ENCODE measurements at regions not wholly inside any gene's neighbourhood (a gene's known extent, or its start where the extent isn't known, plus 50 kb on each side); places are given as distances from the start of the nearest gene placed in this dataset.
"Not testable (repeated sequence)": the region's sequence is repeated elsewhere in the genome, so short reads cannot be mapped to it uniquely, and the experiment has no call there.

- DNase-seq (ENCODE audit: low spot score), result not testable (repeated sequence)
These were observed 350.0 kb downstream of the GOLGA6L6 start for GRCh38 chr15:20191508-20192125.

DNA sequence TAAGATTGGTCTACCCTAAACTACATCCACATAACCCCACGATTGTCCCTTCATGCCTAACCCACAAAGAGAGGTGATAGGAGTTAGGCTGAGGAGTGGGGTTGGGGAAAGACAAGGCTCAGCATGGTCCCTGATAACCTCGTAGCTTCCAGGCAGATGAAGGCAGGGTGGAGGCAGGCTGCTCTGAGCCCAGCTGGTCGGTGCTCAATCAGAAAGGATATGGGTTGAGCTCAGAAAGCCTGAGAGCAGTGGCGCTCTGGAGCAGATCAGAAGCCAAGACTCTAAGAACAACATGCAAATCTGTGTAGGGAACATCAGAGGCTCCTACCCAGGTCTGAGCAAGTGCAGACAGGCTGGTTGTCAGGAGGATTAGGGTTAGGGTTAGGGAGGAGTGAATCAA is 353.0 kb downstream of the GOLGA6L6 start:
- DNase-seq (ENCODE audit: low spot score), result not testable (repeated sequence)

GRCh38 chr15:20187370-20188355 is 353.9 kb downstream of the GOLGA6L6 start:
- not testable (repeated sequence) for DNase-seq (ENCODE audit: low spot score)

GRCh38 chr15:20184879-20185278 is 356.7 kb downstream of the GOLGA6L6 start:
- not testable (repeated sequence) for DNase-seq (ENCODE audit: low spot score)

GRCh38 chr15:20168221-20168620 is 373.4 kb downstream of the GOLGA6L6 start:
- not testable (repeated sequence) for DNase-seq (ENCODE audit: low spot score)

DNA sequence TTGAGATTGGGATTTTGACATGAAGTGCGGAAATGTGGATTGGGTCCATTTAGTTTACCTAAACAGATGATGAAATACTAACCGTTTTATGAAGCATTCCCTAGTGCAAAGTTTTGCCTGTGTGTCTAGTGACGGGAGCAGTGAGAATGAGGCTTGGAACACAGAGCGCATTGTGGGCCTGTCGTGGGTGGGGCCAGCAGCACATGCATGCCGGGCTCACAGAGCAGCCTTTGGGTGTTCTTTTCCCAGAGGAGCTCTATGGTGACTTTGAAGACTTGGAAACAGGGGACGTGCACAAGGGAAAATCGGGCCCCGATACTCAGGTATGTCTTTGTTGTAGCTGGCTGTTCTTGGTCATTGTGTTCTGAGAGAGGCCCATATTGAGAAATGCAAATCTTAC is 388.1 kb downstream of the GOLGA6L6 start:
- not testable (repeated sequence) for DNase-seq (ENCODE audit: low spot score)

DNA sequence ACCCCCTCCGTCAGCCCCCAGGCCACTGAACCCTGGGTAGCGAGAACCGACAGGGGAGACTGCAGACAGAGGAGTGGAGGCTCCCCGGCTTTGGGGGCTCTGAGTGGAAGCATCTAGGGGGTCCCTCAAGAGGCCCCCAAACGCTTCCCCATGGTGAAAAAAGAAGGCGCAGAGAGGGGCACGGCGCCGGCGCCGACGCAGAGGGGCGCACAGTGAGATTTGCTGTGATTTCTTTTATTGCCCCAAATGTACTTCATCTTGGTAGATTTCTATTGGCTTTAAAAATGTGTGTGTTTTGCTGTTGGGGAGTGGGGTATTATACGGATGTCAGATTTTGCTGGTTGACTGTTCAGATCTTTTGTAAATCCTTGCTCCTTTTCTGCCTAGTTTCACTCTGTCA is 392.9 kb downstream of the GOLGA6L6 start:
- not testable (repeated sequence) for DNase-seq (ENCODE audit: low spot score)

DNA sequence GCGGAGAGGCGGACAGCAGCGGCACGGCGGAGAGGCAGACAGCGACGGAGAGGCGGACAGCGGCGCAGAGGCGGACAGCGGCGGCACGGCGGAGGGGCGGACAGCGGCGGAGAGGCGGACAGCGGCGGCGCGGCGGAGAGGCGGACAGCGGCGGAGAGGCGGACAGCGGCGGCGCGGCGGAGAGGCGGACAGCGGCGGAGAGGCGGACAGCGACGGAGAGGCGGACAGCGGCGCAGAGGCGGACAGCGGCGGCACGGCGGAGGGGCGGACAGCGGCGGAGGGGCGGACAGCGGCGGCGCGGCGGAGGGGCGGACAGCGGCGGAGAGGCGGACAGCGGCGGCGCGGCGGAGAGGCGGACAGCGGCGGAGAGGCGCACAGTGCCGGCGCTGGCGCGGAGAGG is 393.6 kb downstream of the GOLGA6L6 start:
- not testable (repeated sequence) for DNase-seq (ENCODE audit: low spot score)

GRCh38 chr15:20144333-20145036 is 397.1 kb downstream of the GOLGA6L6 start:
- DNase-seq (ENCODE audit: low spot score), result not testable (repeated sequence)

- DNase-seq (ENCODE audit: low spot score), result not testable (repeated sequence)
These were observed 398.7 kb downstream of the GOLGA6L6 start for GRCh38 chr15:20142906-20143305.

- DNase-seq (ENCODE audit: low spot score), result not testable (repeated sequence)
These were observed 399.2 kb downstream of the GOLGA6L6 start for GRCh38 chr15:20142410-20142809.

GRCh38 chr15:20124668-20125067 is 416.9 kb downstream of the GOLGA6L6 start:
- DNase-seq (ENCODE audit: low spot score), result not testable (repeated sequence)

DNA sequence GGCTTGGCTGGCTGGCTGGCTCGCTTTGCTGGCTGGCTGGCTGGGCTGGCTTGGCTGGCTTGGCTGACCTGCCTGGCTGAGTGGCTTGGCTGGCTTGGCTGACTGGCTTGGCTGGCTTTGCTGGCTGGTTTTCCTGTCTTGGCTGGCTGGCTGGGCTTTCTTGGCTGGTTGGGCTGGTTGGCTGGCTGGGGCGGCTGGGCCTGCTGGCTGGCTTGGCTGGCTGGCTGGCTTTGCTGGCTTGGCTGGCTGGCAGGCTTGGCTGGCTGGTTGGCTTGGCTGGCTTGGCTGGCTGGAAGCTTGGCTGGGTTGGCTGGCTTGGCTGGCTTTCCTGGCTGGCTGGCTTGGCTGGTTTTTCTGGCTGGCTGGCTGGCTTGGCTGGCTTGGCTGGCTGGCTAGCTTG is 435.6 kb downstream of the GOLGA6L6 start:
- no peak for DNase-seq (ENCODE audit: low spot score)

GRCh38 chr15:20105011-20105990 is 436.3 kb downstream of the GOLGA6L6 start:
- DNase-seq (ENCODE audit: low spot score), result not testable (repeated sequence)

DNA sequence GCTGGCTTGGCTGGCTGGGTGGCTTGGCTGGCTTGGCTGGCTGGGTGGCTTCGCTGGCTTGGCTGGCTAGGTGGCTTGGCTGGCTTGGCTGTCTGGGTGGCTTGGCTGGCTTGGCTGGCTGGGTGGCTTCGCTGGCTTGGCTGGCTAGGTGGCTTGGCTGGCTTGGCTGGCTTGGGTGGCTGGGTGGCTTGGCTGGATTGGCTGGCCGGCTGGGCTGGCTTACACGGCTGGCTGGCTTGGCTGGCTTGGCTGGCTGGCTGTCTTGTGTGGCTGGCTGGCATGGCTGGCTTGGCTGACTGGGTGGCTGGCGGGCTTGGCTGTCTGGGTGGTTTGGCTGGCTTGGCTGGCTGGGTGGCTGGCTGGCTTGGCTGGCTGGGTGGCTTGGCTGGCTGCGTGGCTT is 437.0 kb downstream of the GOLGA6L6 start:
- DNase-seq (ENCODE audit: low spot score), result not testable (repeated sequence)

DNA sequence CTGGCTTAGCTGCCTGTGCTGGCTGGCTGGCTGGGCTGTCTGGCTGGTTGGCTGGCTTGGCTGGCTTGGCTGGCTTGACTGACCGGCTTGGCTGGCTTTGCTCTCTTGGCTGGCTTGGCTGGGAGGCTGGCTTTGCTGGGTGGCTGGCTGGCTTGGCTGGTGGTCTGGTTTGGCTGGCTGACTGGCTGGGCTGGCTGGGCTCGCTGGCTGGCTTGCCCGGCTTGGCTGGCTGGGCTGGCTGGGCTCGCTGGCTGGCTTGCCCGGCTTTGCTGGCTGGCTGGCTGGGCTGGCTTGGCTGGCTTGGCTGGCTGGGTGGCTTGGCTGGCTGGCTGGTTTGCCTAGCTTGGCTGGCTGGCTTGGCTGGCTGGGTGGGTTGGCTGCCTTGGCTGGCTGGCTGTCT is 438.7 kb downstream of the GOLGA6L6 start:
- DNase-seq (ENCODE audit: low spot score), result not testable (repeated sequence)

DNA sequence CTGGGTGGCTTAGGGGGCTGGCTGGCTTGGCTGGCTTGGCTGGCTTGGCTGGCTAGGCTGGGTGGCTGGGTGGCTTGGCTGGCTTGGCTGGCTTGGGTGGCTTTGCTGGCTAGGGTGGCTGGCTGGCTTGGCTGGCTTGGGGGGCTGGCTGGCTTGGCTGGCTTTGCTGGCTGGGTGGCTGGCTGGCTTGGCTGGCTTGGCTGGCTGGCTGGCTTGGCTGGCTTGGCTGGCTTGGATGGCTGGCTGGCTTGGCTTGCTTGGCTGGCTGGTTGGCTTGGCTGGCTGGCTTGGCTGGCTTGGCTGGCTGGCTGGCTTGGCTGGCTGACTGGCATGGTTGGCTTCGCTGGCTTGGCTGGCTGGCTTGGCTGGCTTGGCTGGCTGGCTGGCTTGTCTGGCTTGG is 439.4 kb downstream of the GOLGA6L6 start:
- not testable (repeated sequence) for DNase-seq (ENCODE audit: low spot score)

- not testable (repeated sequence) for DNase-seq (ENCODE audit: low spot score)
These were observed 440.3 kb downstream of the GOLGA6L6 start for GRCh38 chr15:20101281-20101680.

DNA sequence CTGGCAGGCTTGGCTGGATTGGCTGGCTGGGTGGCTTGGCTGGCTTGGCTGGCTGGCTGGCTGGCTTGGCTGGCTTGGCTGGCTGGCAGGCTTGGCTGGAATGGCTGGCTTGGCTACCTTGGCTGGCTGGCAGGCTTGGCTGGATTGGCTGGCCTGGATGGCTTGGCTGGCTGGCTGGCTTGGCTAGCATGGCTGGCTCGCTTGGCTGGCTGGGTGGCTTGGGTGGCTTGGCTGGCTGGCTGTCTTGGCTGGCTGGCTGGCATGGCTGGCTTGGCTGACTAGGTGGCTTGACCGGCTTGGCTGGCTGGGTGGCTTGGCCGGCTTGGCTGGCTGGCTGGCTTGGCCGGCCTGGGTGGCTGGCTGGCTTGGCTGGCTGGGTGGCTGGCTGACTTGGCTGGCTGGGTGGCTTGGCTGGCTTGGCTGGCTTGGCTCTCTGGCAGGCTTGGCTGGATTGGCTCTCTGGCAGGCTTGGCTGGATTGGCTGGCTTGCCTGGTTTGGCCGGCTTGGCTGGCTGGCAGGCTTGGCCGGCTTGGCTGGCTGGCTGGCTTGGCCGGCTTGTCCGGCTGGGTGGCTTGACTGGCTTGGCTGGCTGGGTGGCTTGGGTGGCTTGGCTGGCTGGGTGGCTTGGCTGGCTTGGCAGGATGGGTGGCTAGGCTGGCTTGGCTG is 440.9 kb downstream of the GOLGA6L6 start:
- not testable (repeated sequence) for DNase-seq (ENCODE audit: low spot score)

GRCh38 chr15:20095699-20096303 is 445.8 kb downstream of the GOLGA6L6 start:
- not testable (repeated sequence) for DNase-seq (ENCODE audit: low spot score)

Data from iPS-NIHi11 (cell line).